Activated T-cell treated with anti-CD3 and anti-CD28 coated beads, Interleukin-2, amount 50 U/mL, for 48 hours (primary cell): ENCODE measurements at regions not wholly inside any gene's neighbourhood (a gene's known extent, or its start where the extent isn't known, plus 50 kb on each side); places are given as distances from the start of the nearest gene placed in this dataset.
"Not testable (repeated sequence)": the region's sequence is repeated elsewhere in the genome, so short reads cannot be mapped to it uniquely, and the experiment has no call there.

ENCODE experiments used
- DNase-seq, 2 experiments: peaks; one replicate each; pipeline ENCODE4 v3.0.0-alpha.2; 2020

- DNase-seq, result no peak
Observed at GRCh38 chr17:31746884-31747495, 112.1 kb downstream of the COPRS start.

- no peak for DNase-seq
Observed at GRCh38 chr17:31745964-31746600, 113.0 kb downstream of the COPRS start.

- no peak for DNase-seq
Observed at GRCh38 chr17:31744511-31744951, 114.5 kb downstream of the COPRS start.

GRCh38 chr17:31743797-31744196, 115.2 kb downstream of the COPRS start:
- DNase-seq, result no peak

GRCh38 chr17:31741371-31741770, 117.7 kb downstream of the COPRS start:
- no peak for DNase-seq

- no peak for DNase-seq
Observed at GRCh38 chr17:31740611-31741082, 118.4 kb downstream of the COPRS start.

- DNase-seq, result no peak
Observed at GRCh38 chr17:31738996-31739699, 119.9 kb downstream of the COPRS start.

- no peak for DNase-seq
Observed at GRCh38 chr17:31738488-31738887, 120.6 kb downstream of the COPRS start.

GRCh38 chr17:31738067-31738466, 121.0 kb downstream of the COPRS start:
- no peak for DNase-seq

- DNase-seq, result no peak
Observed at GRCh38 chr17:31736855-31737625, 122.0 kb downstream of the COPRS start.

GRCh38 chr17:31733326-31733725, 125.7 kb downstream of the COPRS start:
- no peak for DNase-seq

- not testable (repeated sequence) for DNase-seq
Observed at GRCh38 chr17:31731585-31732154, 127.4 kb downstream of the COPRS start.

- DNase-seq, result no peak
Observed at GRCh38 chr17:31731118-31731517, 127.9 kb downstream of the COPRS start.

- no peak for DNase-seq
Observed at GRCh38 chr17:31726980-31727427, 132.0 kb downstream of the COPRS start.

GRCh38 chr17:31724619-31725018, 134.4 kb downstream of the COPRS start:
- no peak for DNase-seq

- no peak for DNase-seq
Observed at GRCh38 chr17:31724026-31724425, 135.0 kb downstream of the COPRS start.

GRCh38 chr17:31722251-31723056, 136.6 kb downstream of the COPRS start:
- no peak for DNase-seq

- DNase-seq, result no peak
Observed at GRCh38 chr17:31721291-31722025, 137.6 kb downstream of the COPRS start.

- not testable (repeated sequence) for DNase-seq
Observed at GRCh38 chr17:31717251-31717650, 141.8 kb downstream of the COPRS start.

- DNase-seq, result no peak
Observed at GRCh38 chr17:31715446-31715845, 143.6 kb downstream of the COPRS start.

- no peak for DNase-seq
Observed at GRCh38 chr17:31704483-31704882, 154.6 kb downstream of the COPRS start.
